BE2C (cell line): ENCODE measurements at regions not wholly inside any gene's neighbourhood (a gene's known extent, or its start where the extent isn't known, plus 50 kb on each side); places are given as distances from the start of the nearest gene placed in this dataset.
"Not testable (repeated sequence)": the region's sequence is repeated elsewhere in the genome, so short reads cannot be mapped to it uniquely, and the experiment has no call there.

Experiments
- DNase-seq: peaks from one replicate; pipeline ENCODE4 v3.0.0-alpha.2; 2020
- H3K27me3 ChIP-seq: fragments of 250-450 bp; sonication (Bioruptor Pico); 2 replicates; pipeline ENCODE4 v1.5.1; 2020; ENCODE audit warnings: mild to moderate bottlenecking
- H3K36me3 ChIP-seq: fragments of 250-450 bp; sonication (Bioruptor Pico); 2 replicates; pipeline ENCODE4 v1.5.1; 2020; ENCODE audit warnings: mild to moderate bottlenecking
- H3K4me1 ChIP-seq: fragments of 250-450 bp; sonication (Bioruptor Pico); 2 replicates; pipeline ENCODE4 v1.5.1; 2020
- H3K4me3 ChIP-seq: 2 replicates; pipeline ENCODE4 v1.5.1; 2011; ENCODE audit warnings: low read depth, low read length
- H3K9me3 ChIP-seq: fragments of 250-450 bp; sonication (Bioruptor Pico); 2 replicates; pipeline ENCODE4 v1.5.1; 2020
- TF ChIP-seq, protein P1 (sequence below): IDR thresholded peaks from 2 replicates; pipeline ENCODE4 v1.5.1; 2012; ENCODE audit warnings: mild to moderate bottlenecking, low read depth, low read length

GRCh38 chr4:116005037-116005805 lies 891.8 kb upstream of the NDST4 start:
- Histone ChIP-seq H3K4me1 (no peaks in the 10 kb centered on the region), H3K36me3 (no peaks in the 10 kb centered on the region), H3K9me3 (no peaks in the 10 kb centered on the region), H3K27me3 (no peaks in the 10 kb centered on the region), H3K4me3 (no peak overlapping the region)
- TF ChIP-seq, protein P1, sequence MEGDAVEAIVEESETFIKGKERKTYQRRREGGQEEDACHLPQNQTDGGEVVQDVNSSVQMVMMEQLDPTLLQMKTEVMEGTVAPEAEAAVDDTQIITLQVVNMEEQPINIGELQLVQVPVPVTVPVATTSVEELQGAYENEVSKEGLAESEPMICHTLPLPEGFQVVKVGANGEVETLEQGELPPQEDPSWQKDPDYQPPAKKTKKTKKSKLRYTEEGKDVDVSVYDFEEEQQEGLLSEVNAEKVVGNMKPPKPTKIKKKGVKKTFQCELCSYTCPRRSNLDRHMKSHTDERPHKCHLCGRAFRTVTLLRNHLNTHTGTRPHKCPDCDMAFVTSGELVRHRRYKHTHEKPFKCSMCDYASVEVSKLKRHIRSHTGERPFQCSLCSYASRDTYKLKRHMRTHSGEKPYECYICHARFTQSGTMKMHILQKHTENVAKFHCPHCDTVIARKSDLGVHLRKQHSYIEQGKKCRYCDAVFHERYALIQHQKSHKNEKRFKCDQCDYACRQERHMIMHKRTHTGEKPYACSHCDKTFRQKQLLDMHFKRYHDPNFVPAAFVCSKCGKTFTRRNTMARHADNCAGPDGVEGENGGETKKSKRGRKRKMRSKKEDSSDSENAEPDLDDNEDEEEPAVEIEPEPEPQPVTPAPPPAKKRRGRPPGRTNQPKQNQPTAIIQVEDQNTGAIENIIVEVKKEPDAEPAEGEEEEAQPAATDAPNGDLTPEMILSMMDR = no peak
- DNase-seq = no peak

DNA sequence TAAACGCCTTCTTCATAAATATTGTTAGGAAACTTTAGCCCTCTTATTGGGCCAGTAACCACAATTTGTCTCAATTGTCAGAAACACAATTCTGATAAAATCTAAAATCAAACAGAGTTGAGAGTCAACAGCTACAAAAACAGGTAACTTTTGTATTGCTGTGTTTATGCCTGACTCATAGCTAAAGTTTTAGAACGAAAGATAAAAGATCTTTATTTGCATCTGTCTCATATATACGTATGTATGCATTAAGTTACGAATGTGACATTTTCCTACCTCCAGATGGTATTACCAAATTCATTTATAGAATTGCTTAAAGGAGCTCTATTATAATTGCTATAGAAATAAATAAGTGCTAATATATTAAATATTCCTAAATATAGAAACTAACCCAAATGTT lies 887.9 kb upstream of the NDST4 start:
- Histone ChIP-seq H3K4me3 (no peak overlapping the region), H3K27me3 (no peaks in the 10 kb centered on the region), H3K9me3 (no peaks in the 10 kb centered on the region), H3K36me3 (no peaks in the 10 kb centered on the region), H3K4me1 (no peaks in the 10 kb centered on the region)
- TF ChIP-seq, protein P1 = no peak
- no peak for DNase-seq

DNA sequence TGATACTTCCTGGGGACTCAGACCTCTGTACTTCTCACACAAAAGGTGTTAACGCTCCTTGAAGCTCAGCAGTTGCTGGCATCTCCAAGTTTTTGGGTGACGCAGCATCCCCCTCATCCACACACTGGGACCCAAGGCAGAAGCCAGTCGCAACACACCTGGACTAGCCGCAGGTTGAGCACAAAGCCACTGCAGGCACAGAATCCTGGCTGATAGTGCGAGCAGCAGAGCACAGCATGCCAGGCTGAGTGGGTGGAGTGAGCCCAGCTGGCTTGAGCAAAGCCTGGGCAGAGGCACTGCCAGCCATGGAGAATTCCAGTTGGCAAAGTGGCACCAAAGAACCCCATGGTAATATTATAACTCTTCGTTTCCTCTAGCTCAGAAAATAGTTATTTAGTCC lies 873.2 kb upstream of the NDST4 start:
- no peaks in the 10 kb centered on the region for H3K27me3 ChIP-seq
- H3K4me1 ChIP-seq = no peaks in the 10 kb centered on the region
- H3K4me3 ChIP-seq = no peak overlapping the region
- TF ChIP-seq, protein P1 = no peak
- H3K36me3 ChIP-seq = no peaks in the 10 kb centered on the region
- H3K9me3 ChIP-seq = no peaks in the 10 kb centered on the region
- DNase-seq = no peak

GRCh38 chr4:115975421-115976001 lies 862.1 kb upstream of the NDST4 start:
- H3K4me3 ChIP-seq, H3K27me3 ChIP-seq, H3K9me3 ChIP-seq, DNase-seq, H3K4me1 ChIP-seq, H3K36me3 ChIP-seq: not testable (repeated sequence)

DNA sequence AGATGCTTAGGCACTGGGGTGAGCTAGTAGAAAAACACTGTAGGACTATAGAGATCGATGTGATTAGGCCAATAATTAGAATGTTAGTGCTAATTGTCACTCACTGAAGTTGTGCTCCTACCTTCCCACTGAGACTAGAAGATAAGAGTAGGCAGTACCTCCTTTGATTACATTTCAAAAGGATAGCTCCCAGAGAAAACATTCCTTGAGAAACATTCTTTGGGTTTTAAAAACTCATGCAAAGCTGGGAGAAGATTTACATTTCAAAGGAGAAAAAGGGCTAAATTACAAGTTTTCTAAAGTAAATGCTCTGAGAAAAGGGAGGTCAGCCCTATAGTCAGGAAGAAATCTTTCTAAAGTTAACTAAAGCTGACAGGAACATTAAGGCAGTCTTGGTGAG lies 860.3 kb upstream of the NDST4 start:
- no peak overlapping the region for H3K4me3 ChIP-seq
- H3K9me3 ChIP-seq = no peaks in the 10 kb centered on the region

DNA sequence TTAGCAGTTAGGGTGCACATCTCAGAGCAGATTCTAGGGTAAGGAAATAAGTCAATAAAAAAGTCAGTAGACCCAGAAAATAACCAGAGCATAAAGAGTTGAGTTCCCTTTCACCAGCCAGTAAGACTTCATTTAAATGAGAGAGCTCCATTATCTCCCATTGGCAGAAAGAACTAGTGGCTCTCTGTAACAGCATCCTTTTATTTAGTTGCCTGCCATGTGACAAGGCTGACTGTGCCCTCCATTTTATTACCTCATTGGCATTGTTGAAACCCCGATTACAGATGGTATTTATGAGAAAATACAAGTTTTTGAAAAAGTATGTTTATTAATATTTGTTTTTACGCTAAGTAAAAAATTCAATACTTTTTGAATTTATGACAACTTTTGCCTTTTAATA lies 859.5 kb upstream of the NDST4 start:
- H3K4me1 ChIP-seq = no peaks in the 10 kb centered on the region
- no peaks in the 10 kb centered on the region for H3K36me3 ChIP-seq
- no peak overlapping the region for H3K4me3 ChIP-seq
- no peaks in the 10 kb centered on the region for H3K9me3 ChIP-seq
- TF ChIP-seq, protein P1 = no peak
- H3K27me3 ChIP-seq = no peaks in the 10 kb centered on the region
- no peak for DNase-seq

More for the DNA sequence above, 860.3 kb upstream of the NDST4 start:
- Histone ChIP-seq H3K4me1 (no peaks in the 10 kb centered on the region), H3K27me3 (no peaks in the 10 kb centered on the region), H3K36me3 (no peaks in the 10 kb centered on the region)
- no peak for DNase-seq
- TF ChIP-seq, protein P1 = no peak
